Coronary artery (tissue), 2 donors: ENCODE measurements at regions not wholly inside any gene's neighbourhood (a gene's known extent, or its start where the extent isn't known, plus 50 kb on each side); places are given as distances from the start of the nearest gene placed in this dataset.
A peak's percentile ranks its signal among the peaks of the same experiment; 100 is the strongest.

ENCODE experiments used
- DNase-seq: peaks from one replicate; pipeline ENCODE4 v3.0.0-alpha.2; 2017; ENCODE audit warnings: low spot score
- H3K27ac ChIP-seq, 2 donors: fragments of 200-600 bp; sonication (generic); one replicate each; pipeline ENCODE4 v1.5.1; 2016 to 2019
- H3K4me3 ChIP-seq: fragments of 200-600 bp; sonication (generic); 2 replicates; pipeline ENCODE4 v1.5.1; 2016; ENCODE audit warnings: mild to moderate bottlenecking, moderate library complexity
- TF ChIP-seq, protein P1 (sequence below): fragments of 200-600 bp; sonication (generic); IDR thresholded peaks from one replicate; pipeline ENCODE4 v1.5.1; 2019; ENCODE audit warnings: antibody characterized with exemption

GRCh38 chr18:31213641-31214040 is 51.0 kb upstream of the DSC1 start:
- TF ChIP-seq, protein P1, sequence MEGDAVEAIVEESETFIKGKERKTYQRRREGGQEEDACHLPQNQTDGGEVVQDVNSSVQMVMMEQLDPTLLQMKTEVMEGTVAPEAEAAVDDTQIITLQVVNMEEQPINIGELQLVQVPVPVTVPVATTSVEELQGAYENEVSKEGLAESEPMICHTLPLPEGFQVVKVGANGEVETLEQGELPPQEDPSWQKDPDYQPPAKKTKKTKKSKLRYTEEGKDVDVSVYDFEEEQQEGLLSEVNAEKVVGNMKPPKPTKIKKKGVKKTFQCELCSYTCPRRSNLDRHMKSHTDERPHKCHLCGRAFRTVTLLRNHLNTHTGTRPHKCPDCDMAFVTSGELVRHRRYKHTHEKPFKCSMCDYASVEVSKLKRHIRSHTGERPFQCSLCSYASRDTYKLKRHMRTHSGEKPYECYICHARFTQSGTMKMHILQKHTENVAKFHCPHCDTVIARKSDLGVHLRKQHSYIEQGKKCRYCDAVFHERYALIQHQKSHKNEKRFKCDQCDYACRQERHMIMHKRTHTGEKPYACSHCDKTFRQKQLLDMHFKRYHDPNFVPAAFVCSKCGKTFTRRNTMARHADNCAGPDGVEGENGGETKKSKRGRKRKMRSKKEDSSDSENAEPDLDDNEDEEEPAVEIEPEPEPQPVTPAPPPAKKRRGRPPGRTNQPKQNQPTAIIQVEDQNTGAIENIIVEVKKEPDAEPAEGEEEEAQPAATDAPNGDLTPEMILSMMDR: no peak
- Histone ChIP-seq H3K4me3 (no peak overlapping the region), H3K27ac (no peak overlapping the region)
- DNase-seq: no peak

DNA sequence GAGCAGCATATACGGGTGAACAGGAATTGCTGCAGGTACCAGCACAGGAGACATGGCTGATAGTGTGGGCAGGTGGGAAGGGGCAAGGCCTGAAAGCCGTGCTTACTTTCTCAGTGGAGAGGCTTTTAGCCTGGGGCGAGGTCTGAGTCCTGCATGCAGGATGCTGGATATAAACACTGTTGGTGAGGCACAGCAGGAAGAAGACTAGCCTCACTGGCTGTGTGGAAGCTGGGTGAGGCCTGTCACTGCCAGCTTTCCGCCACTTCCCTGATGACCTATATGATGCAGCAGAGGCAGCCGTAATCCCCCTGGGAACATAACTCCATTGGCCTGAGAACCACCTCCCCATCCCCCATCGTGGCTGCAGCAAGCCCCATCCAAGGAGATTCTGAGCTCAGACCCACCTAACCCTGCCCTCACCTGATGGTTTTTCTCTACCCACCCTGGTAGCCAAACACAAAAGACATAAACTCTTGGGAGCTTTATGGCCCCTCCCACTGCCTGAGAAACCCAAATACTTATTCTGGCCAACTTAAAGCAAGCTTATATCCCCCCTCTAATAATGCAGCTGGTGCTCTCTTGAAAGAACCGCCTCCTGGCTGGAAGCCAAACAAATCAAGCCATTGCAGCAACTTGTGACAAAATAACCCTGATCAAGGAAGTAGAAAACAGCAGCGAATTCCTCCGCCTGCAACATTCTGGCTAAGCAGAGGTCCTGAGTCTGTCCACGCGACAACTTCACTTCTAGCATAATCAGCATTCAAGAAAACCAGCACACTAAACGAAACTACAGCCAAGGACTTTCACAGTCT is 54.6 kb upstream of the DSC1 start:
- Histone ChIP-seq H3K4me3 (no peak overlapping the region), H3K27ac (no peak overlapping the region)
- DNase-seq: no peak
- TF ChIP-seq, protein P1: no peak

GRCh38 chr18:31218671-31219383 is 56.2 kb upstream of the DSC1 start:
- TF ChIP-seq, protein P1: no peak
- H3K27ac ChIP-seq: no peak overlapping the region
- H3K4me3 ChIP-seq: no peak overlapping the region
- no peak for DNase-seq

- DNase-seq: no peak
- Histone ChIP-seq H3K4me3 (no peak overlapping the region), H3K27ac (no peak overlapping the region)
- TF ChIP-seq, protein P1: no peak
Measured at GRCh38 chr18:31219395-31219794, 56.7 kb upstream of the DSC1 start.

GRCh38 chr18:31223371-31223770 is 60.7 kb upstream of the DSC1 start:
- no peak for DNase-seq
- TF ChIP-seq, protein P1: no peak
- Histone ChIP-seq H3K4me3 (no peak overlapping the region), H3K27ac (no peak overlapping the region)

GRCh38 chr18:31225668-31226067 is 63.0 kb upstream of the DSC1 start:
- DNase-seq: no peak
- TF ChIP-seq, protein P1: no peak
- Histone ChIP-seq H3K4me3 (no peak overlapping the region), H3K27ac (peak overlapping the region in 1 of 2 donors; percentile 8)
